ENCODE measurements at regions not wholly inside any gene's neighbourhood (a gene's known extent, or its start where the extent isn't known, plus 50 kb on each side); places are given as distances from the start of the nearest gene placed in this dataset.

DNA sequence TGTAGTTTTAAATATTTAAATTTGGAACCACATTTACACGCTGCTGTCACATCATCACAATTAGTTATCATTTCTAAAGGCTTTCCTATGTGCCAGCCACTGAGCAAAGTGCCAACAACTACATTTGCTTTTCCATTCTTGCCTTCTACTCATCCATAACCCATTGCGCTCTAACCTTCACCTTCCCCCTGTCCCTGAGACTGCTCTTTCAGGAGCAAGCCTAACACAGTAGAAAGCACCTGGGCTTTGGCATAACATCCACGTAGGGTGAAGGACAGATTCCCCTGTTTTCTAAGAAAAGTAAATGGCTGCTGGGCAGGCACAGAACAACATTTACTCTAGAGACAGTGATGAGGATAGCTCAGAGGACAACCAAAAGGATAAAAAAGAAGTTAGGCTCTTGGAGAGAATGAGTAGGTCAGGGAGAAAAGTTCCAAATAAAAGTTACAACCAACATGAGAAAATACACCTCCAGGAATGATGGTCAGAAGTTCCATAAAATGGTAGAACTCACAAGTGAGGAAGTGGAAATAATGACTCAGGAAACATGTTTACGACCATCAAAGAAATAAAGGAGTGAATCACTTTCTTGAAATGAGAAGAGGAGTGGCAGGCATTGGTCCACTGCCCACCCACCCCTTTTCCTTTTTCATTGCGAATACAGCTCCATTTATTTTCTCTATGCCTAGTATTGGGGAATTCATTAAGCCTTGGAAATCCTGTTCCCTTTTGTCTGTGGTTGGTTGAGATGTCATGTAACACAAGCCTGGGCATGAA lies 77.2 kb downstream of the PFDN4 start:
- no peak for ATAC-seq (ENCODE audit: insufficient read depth, low read depth)
- Histone ChIP-seq H3K9ac (ENCODE audit: low read depth, low read length) (no peak overlapping the region), H4K20me1 (ENCODE audit: insufficient read depth, low read length) (no peaks in the 10 kb centered on the region), H3K4me3 (ENCODE audit: low read depth in 1 of 2, low read length in 2 of 2) (no peak overlapping the region), H3K4me1 (ENCODE audit: insufficient read depth, low read length) (no peaks in the 10 kb centered on the region), H3K27ac (ENCODE audit: low read length) (no peak overlapping the region), H3K27me3 (ENCODE audit: insufficient read depth, low read length, poor library complexity) (peaks cover 11% of the 10 kb centered on the region), H3K9me3 (ENCODE audit: insufficient read depth, low read length, severe bottlenecking) (no peaks in the 10 kb centered on the region), H3K79me2 (ENCODE audit: insufficient read depth, low read length) (no peaks in the 10 kb centered on the region), H2AFZ (ENCODE audit: low read depth, low read length) (no peak overlapping the region), H3K4me2 (ENCODE audit: insufficient read depth, low read length) (no peak overlapping the region), H3K36me3 (ENCODE audit: insufficient read depth, low read length) (no peaks in the 10 kb centered on the region)
- no peak for DNase-seq
- TF ChIP-seq, protein P1, sequence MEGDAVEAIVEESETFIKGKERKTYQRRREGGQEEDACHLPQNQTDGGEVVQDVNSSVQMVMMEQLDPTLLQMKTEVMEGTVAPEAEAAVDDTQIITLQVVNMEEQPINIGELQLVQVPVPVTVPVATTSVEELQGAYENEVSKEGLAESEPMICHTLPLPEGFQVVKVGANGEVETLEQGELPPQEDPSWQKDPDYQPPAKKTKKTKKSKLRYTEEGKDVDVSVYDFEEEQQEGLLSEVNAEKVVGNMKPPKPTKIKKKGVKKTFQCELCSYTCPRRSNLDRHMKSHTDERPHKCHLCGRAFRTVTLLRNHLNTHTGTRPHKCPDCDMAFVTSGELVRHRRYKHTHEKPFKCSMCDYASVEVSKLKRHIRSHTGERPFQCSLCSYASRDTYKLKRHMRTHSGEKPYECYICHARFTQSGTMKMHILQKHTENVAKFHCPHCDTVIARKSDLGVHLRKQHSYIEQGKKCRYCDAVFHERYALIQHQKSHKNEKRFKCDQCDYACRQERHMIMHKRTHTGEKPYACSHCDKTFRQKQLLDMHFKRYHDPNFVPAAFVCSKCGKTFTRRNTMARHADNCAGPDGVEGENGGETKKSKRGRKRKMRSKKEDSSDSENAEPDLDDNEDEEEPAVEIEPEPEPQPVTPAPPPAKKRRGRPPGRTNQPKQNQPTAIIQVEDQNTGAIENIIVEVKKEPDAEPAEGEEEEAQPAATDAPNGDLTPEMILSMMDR (IDR thresholded peaks at IDR 0.05; ENCODE audit: borderline replicate concordance, extremely low read depth, low read length, poor library complexity, severe bottlenecking): no peak
- TF ChIP-seq EZH2 (IDR thresholded peaks at IDR 0.05; ENCODE audit: borderline replicate concordance, low read depth, low read length, severe bottlenecking): no peak

DNA sequence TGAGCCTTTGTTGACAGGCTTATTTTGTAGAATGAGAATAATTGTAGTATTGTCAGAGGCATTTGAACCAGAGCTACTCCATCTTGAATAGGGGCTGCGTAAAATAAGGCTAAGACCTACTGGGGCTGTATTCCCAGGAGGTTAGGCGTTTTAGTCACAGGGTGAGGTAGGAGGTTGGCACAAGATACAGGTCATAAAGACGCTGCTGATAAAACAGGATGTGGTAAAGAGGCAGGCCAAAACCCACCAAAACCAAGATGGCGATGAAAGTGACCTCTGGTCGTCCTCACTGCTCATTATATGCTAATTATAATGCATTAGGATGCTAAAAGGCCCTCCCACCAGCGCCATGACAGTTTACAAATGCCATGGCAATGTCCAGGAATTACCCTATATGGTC lies 82.7 kb downstream of the PFDN4 start:
- ATAC-seq (ENCODE audit: insufficient read depth, low read depth): no peak
- TF ChIP-seq, protein P1 (IDR thresholded peaks at IDR 0.05; ENCODE audit: borderline replicate concordance, extremely low read depth, low read length, poor library complexity, severe bottlenecking): no peak
- TF ChIP-seq EZH2 (IDR thresholded peaks at IDR 0.05; ENCODE audit: borderline replicate concordance, low read depth, low read length, severe bottlenecking): no peak
- H3K27me3 ChIP-seq (ENCODE audit: insufficient read depth, low read length, poor library complexity): peaks cover 19% of the 10 kb centered on the region
- no peak for DNase-seq
- H3K9me3 ChIP-seq (ENCODE audit: insufficient read depth, low read length, severe bottlenecking): no peaks in the 10 kb centered on the region
- H3K79me2 ChIP-seq (ENCODE audit: insufficient read depth, low read length): no peaks in the 10 kb centered on the region
- no peak overlapping the region for H3K4me3 ChIP-seq (ENCODE audit: low read depth in 1 of 2, low read length in 2 of 2)
- H2AFZ ChIP-seq (ENCODE audit: low read depth, low read length): no peak overlapping the region
- H3K27ac ChIP-seq (ENCODE audit: low read length): no peak overlapping the region
- no peaks in the 10 kb centered on the region for H3K36me3 ChIP-seq (ENCODE audit: insufficient read depth, low read length)
- no peaks in the 10 kb centered on the region for H4K20me1 ChIP-seq (ENCODE audit: insufficient read depth, low read length)
- H3K4me1 ChIP-seq (ENCODE audit: insufficient read depth, low read length): no peaks in the 10 kb centered on the region
- no peak overlapping the region for H3K4me2 ChIP-seq (ENCODE audit: insufficient read depth, low read length)
- H3K9ac ChIP-seq (ENCODE audit: low read depth, low read length): no peak overlapping the region

DNA sequence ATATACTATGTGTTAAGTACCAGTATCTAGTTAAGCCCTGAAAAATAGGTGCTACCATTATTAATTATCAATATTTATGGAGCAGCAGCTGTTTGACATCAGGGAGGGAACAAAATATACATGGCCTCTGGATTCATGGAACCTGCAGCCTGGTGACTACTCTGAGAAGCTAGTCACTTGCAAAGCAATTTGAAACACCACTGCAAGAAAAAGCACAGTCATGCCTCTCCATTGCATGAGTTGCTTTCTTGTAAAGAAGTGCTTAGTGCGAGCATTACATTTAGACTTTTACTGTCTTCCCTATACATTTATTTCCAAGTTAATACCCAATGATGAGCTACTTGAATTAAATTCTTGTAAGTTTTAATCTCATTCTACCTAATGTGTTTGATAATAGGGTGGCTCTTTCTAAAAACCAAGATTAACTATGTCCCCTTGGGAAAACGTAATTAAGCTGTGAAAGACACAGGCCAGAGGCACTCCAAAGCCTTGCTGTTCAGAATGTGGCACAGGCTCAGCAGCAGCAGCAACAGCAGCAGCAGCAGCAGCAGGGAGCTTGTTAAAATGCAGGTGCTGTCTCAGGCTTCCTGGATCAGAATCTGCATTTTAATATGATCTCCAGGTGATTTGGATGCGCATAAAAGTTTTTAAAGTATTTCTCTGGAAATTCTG lies 83.6 kb downstream of the PFDN4 start:
- Histone ChIP-seq H3K4me2 (ENCODE audit: insufficient read depth, low read length) (no peak overlapping the region), H3K27ac (ENCODE audit: low read length) (no peak overlapping the region)

More for the DNA sequence above, 83.6 kb downstream of the PFDN4 start:
- Histone ChIP-seq H3K27me3 (ENCODE audit: insufficient read depth, low read length, poor library complexity) (peaks cover 23% of the 10 kb centered on the region), H3K9ac (ENCODE audit: low read depth, low read length) (no peak overlapping the region), H3K79me2 (ENCODE audit: insufficient read depth, low read length) (no peaks in the 10 kb centered on the region), H2AFZ (ENCODE audit: low read depth, low read length) (no peak overlapping the region), H3K4me3 (ENCODE audit: low read depth in 1 of 2, low read length in 2 of 2) (no peak overlapping the region), H3K36me3 (ENCODE audit: insufficient read depth, low read length) (no peaks in the 10 kb centered on the region), H3K9me3 (ENCODE audit: insufficient read depth, low read length, severe bottlenecking) (no peaks in the 10 kb centered on the region), H4K20me1 (ENCODE audit: insufficient read depth, low read length) (no peaks in the 10 kb centered on the region), H3K4me1 (ENCODE audit: insufficient read depth, low read length) (no peaks in the 10 kb centered on the region)
- TF ChIP-seq, protein P1 (IDR thresholded peaks at IDR 0.05; ENCODE audit: borderline replicate concordance, extremely low read depth, low read length, poor library complexity, severe bottlenecking): no peak
- TF ChIP-seq EZH2 (IDR thresholded peaks at IDR 0.05; ENCODE audit: borderline replicate concordance, low read depth, low read length, severe bottlenecking): no peak
- DNase-seq (no peak), ATAC-seq (ENCODE audit: insufficient read depth, low read depth) (no peak)

Data from DND-41 (cell line).